Fibroblast of lung (primary cell): ENCODE measurements at regions not wholly inside any gene's neighbourhood (a gene's known extent, or its start where the extent isn't known, plus 50 kb on each side); places are given as distances from the start of the nearest gene placed in this dataset.

Experiments
- EZH2 ChIP-seq: IDR thresholded peaks from 2 replicates; pipeline ENCODE4 v1.5.1; 2012; ENCODE audit warnings: low read length, control low read depth, mild to moderate bottlenecking; ENCODE audit errors: missing control alignments
- TF ChIP-seq, protein P1 (sequence below), 2 donors: IDR thresholded peaks in 1 of 2; conservative IDR thresholded peaks in 1 of 2; 1 replicate in 1 of 2; 2 replicates in 1 of 2; pipeline ENCODE4 v1.5.1; 2011 to 2012; ENCODE audit warnings: low read length in 2 of 2, control low read depth in 1 of 2, inconsistent platforms in 1 of 2, low read depth in 1 of 2, mild to moderate bottlenecking in 1 of 2

DNA sequence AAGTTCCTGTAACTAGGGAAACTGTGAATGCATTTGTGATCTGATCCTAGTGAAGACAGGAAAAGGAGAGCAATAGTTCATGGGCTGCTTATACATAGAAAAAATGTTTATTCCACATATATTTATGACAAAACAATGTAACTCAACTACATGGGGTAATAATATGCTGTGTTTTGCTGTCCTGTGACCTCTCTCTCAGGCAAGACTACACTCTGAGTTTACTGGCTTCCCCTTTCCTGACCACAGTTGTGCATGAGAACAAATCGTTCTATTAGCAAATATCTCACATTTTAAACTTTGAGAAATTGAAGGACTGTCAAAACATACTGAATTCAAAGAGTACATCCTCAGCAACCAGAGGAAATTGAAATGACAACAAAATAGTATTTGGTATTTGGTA is 161.9 kb upstream of the TRPC6 start:
- TF ChIP-seq, protein P1, sequence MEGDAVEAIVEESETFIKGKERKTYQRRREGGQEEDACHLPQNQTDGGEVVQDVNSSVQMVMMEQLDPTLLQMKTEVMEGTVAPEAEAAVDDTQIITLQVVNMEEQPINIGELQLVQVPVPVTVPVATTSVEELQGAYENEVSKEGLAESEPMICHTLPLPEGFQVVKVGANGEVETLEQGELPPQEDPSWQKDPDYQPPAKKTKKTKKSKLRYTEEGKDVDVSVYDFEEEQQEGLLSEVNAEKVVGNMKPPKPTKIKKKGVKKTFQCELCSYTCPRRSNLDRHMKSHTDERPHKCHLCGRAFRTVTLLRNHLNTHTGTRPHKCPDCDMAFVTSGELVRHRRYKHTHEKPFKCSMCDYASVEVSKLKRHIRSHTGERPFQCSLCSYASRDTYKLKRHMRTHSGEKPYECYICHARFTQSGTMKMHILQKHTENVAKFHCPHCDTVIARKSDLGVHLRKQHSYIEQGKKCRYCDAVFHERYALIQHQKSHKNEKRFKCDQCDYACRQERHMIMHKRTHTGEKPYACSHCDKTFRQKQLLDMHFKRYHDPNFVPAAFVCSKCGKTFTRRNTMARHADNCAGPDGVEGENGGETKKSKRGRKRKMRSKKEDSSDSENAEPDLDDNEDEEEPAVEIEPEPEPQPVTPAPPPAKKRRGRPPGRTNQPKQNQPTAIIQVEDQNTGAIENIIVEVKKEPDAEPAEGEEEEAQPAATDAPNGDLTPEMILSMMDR (conservative IDR thresholded peaks at IDR 0.05 in 1 of 2, IDR thresholded peaks at IDR 0.05 in 1 of 2; ENCODE audit: low read depth in 1 of 2, low read length in 2 of 2) = no peak
- no peak for TF ChIP-seq EZH2
